DND-41 (cell line): ENCODE measurements at regions not wholly inside any gene's neighbourhood (a gene's known extent, or its start where the extent isn't known, plus 50 kb on each side); places are given as distances from the start of the nearest gene placed in this dataset.

ENCODE experiments used
- EZH2 ChIP-seq: IDR thresholded peaks from 3 replicates; pipeline ENCODE4 v1.6.1; 2012; ENCODE audit warnings: borderline replicate concordance, low read depth, mild to moderate bottlenecking, moderate library complexity, low read length, inconsistent platforms; ENCODE audit not compliant: severe bottlenecking
- TF ChIP-seq, protein P1 (sequence below): IDR thresholded peaks from 2 replicates; pipeline ENCODE4 v1.5.1; 2012; ENCODE audit warnings: borderline replicate concordance, low read length, moderate library complexity, mild to moderate bottlenecking; ENCODE audit not compliant: poor library complexity, severe bottlenecking; ENCODE audit errors: extremely low read depth

DNA sequence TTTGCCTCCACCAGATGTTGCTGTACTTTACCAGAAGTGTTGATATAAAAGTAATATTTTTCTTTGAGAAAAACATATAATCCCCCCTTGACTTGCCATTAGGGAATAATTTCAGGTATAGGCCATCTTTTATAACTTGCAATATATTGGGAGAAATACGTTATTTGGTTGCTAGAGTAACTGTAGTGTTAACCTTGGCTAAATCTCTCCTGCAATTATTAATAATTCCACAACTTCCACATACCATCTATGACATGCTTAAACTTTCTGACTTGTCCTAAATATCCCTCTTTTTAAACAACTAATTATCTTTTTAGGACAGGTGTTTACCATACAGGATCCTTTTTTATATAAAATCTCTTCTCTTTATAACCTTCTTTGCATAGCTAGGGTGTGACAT, 1048.2 kb downstream of the SLC16A7 start:
- TF ChIP-seq, protein P1, sequence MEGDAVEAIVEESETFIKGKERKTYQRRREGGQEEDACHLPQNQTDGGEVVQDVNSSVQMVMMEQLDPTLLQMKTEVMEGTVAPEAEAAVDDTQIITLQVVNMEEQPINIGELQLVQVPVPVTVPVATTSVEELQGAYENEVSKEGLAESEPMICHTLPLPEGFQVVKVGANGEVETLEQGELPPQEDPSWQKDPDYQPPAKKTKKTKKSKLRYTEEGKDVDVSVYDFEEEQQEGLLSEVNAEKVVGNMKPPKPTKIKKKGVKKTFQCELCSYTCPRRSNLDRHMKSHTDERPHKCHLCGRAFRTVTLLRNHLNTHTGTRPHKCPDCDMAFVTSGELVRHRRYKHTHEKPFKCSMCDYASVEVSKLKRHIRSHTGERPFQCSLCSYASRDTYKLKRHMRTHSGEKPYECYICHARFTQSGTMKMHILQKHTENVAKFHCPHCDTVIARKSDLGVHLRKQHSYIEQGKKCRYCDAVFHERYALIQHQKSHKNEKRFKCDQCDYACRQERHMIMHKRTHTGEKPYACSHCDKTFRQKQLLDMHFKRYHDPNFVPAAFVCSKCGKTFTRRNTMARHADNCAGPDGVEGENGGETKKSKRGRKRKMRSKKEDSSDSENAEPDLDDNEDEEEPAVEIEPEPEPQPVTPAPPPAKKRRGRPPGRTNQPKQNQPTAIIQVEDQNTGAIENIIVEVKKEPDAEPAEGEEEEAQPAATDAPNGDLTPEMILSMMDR = no peak
- TF ChIP-seq EZH2 = no peak
